ENCODE measurements at regions not wholly inside any gene's neighbourhood (a gene's known extent, or its start where the extent isn't known, plus 50 kb on each side); places are given as distances from the start of the nearest gene placed in this dataset.

DNA sequence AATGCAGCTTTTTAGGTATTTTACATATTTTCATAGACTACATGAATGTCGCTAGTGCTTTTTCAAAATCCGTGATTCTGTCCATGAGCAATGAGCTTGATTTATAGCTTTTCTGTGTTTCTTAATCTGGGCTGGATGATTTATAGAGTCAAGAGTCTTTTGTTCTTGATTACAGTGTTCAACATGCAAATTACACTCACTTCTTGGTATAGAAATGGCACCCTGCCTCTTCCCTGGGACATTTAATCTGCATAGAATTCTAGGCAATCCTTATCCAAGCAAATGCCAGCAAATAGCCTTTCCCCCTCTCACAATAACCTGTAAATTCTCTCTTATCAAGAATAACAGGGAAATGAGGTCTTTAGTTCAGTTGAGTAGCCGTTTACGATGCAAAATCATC lies 246.2 kb upstream of the SEMA3C start:
- Histone ChIP-seq H3K36me3 (ENCODE audit: insufficient read depth) (no peaks in the 10 kb centered on the region), H3K4me2 (no peak overlapping the region), H3K4me1 (ENCODE audit: low read depth, poor library complexity, severe bottlenecking) (no peaks in the 10 kb centered on the region), H2AFZ (ENCODE audit: low read depth) (no peak overlapping the region), H3K79me2 (ENCODE audit: insufficient read depth, low read depth) (no peaks in the 10 kb centered on the region), H3K27me3 (ENCODE audit: insufficient read depth, low read depth) (no peaks in the 10 kb centered on the region), H3K4me3 (IDR thresholded peaks at IDR 0.05; ENCODE audit: insufficient read depth, low read depth, low read length) (no peak overlapping the region), H4K20me1 (ENCODE audit: insufficient read depth) (no peaks in the 10 kb centered on the region), H3K27ac (no peak overlapping the region), H3K9ac (no peak overlapping the region)
- TF ChIP-seq CTCF (conservative IDR thresholded peaks at IDR 0.05; ENCODE audit: low read depth, low read length), result no peak

DNA sequence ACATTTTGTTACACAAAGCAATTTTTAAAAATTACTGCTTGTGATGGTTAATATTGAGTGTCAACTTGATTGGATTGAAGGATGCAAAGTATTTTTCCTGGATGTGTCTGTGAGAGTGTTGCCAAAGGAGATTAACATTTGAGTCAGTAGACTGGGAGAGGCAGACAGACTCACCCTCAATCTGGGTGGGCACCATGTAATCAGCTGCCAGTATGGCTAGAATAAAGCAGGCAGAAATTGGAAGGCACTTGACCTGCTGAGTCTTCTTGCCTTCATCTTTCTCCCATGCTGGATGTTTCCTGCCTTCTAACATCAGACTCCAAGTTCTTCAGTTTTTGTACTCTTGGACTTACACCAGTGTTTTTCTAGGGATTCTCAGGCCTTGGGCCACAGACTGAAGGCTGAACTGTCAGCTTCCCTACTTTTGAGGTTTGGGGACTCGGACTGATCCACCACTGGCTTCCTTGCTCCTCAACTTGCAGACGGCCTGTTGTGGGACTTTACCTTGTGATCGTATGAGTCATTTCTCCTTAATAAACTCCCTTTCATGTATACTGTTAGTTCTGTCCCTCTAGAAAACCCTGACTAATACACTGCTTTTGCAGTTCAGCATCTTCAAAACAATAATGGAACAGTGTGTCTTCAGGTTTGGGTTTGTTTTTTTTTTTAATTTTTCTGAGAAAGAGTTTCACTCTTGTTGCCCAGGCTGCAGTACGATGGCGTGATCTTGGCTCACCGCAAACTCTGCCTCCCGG lies 244.1 kb upstream of the SEMA3C start:
- Histone ChIP-seq H3K27me3 (ENCODE audit: insufficient read depth, low read depth) (no peaks in the 10 kb centered on the region), H3K27ac (no peak overlapping the region), H2AFZ (ENCODE audit: low read depth) (no peak overlapping the region), H3K4me1 (ENCODE audit: low read depth, poor library complexity, severe bottlenecking) (no peaks in the 10 kb centered on the region), H3K4me2 (no peak overlapping the region), H3K36me3 (ENCODE audit: insufficient read depth) (no peaks in the 10 kb centered on the region; the same call in 1 of the 2 replicates), H3K9ac (no peak overlapping the region), H4K20me1 (ENCODE audit: insufficient read depth) (no peaks in the 10 kb centered on the region), H3K4me3 (IDR thresholded peaks at IDR 0.05; ENCODE audit: insufficient read depth, low read depth, low read length) (no peak overlapping the region), H3K79me2 (ENCODE audit: insufficient read depth, low read depth) (no peaks in the 10 kb centered on the region)
- TF ChIP-seq CTCF (conservative IDR thresholded peaks at IDR 0.05; ENCODE audit: low read depth, low read length), result no peak

DNA sequence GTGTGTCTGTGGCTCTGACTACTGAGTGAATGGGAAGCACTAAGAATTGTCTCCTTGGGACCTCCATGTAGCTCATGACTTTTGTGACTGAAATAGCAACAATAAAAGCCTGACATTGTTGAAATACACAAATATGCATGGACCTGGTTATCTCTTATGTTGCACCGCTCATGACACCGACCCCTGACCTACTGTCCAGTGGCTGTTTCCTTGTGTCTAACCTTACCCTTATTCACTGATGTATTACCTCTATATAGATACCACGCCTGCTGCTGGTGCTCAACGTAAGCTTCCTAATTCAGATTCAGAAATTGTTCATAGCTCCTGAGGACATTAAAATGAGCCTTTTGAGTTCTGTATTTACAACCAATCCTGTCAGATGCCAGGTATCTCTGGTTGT lies 243.4 kb upstream of the SEMA3C start:
- H3K4me1 ChIP-seq (ENCODE audit: low read depth, poor library complexity, severe bottlenecking), result no peaks in the 10 kb centered on the region
- no peaks in the 10 kb centered on the region; the same call in 1 of the 2 replicates for H3K36me3 ChIP-seq (ENCODE audit: insufficient read depth)
- no peak overlapping the region for H3K4me3 ChIP-seq (IDR thresholded peaks at IDR 0.05; ENCODE audit: insufficient read depth, low read depth, low read length)
- H3K27ac ChIP-seq, result no peak overlapping the region
- H2AFZ ChIP-seq (ENCODE audit: low read depth), result no peak overlapping the region
- no peak overlapping the region for H3K9ac ChIP-seq
- no peak overlapping the region for H3K4me2 ChIP-seq
- no peaks in the 10 kb centered on the region for H4K20me1 ChIP-seq (ENCODE audit: insufficient read depth)
- no peaks in the 10 kb centered on the region for H3K27me3 ChIP-seq (ENCODE audit: insufficient read depth, low read depth)
- H3K79me2 ChIP-seq (ENCODE audit: insufficient read depth, low read depth), result no peaks in the 10 kb centered on the region
- no peak for TF ChIP-seq CTCF (conservative IDR thresholded peaks at IDR 0.05; ENCODE audit: low read depth, low read length)

DNA sequence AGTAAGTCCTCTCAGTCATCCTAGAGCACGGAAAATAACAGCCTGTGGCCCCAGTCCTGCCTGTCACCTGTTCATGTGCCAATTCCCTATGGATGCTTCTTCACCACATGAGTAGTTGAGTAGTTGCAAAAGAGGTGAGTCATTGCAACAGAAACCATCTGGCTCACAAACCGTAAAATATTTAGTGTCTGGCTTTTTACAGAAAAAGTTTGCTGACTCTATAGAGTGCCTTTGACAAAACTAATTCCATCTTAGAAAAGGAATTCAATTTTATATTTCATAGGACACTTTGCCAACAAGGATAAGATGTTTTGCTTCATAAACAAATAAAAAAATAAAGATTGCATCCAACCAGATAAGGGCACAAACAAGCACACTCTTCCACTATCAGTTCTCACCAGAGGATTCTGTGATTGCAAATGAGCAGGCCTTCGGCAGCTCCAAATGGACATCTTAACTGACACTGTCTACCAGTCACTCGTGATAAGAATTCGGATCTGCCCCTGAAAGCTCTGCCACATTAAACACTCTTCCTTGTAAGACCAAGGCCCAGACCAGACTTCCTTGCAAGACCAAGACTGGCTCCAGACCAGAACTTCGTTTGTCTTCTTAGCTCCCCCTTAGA lies 242.7 kb upstream of the SEMA3C start:
- Histone ChIP-seq H3K4me1 (ENCODE audit: low read depth, poor library complexity, severe bottlenecking) (no peaks in the 10 kb centered on the region), H3K4me3 (IDR thresholded peaks at IDR 0.05; ENCODE audit: insufficient read depth, low read depth, low read length) (no peak overlapping the region), H4K20me1 (ENCODE audit: insufficient read depth) (no peaks in the 10 kb centered on the region), H3K36me3 (ENCODE audit: insufficient read depth) (no peaks in the 10 kb centered on the region; the same call in 1 of the 2 replicates), H3K27me3 (ENCODE audit: insufficient read depth, low read depth) (no peaks in the 10 kb centered on the region), H2AFZ (ENCODE audit: low read depth) (no peak overlapping the region), H3K79me2 (ENCODE audit: insufficient read depth, low read depth) (no peaks in the 10 kb centered on the region), H3K9ac (no peak overlapping the region), H3K4me2 (no peak overlapping the region), H3K27ac (no peak overlapping the region)
- TF ChIP-seq CTCF (conservative IDR thresholded peaks at IDR 0.05; ENCODE audit: low read depth, low read length), result no peak

Measured in KMS-11 (cell line).